Kidney capillary endothelial cell (primary cell): ENCODE measurements at regions not wholly inside any gene's neighbourhood (a gene's known extent, or its start where the extent isn't known, plus 50 kb on each side); places are given as distances from the start of the nearest gene placed in this dataset.

ENCODE experiments used
- DNase-seq: peaks from one replicate; pipeline ENCODE4 v3.0.0-alpha.2; 2018; ENCODE audit warnings: low spot score

- DNase-seq: no peak
Observed at GRCh38 chr10:58885146-58885545, 291.3 kb upstream of the PHYHIPL start.

DNA sequence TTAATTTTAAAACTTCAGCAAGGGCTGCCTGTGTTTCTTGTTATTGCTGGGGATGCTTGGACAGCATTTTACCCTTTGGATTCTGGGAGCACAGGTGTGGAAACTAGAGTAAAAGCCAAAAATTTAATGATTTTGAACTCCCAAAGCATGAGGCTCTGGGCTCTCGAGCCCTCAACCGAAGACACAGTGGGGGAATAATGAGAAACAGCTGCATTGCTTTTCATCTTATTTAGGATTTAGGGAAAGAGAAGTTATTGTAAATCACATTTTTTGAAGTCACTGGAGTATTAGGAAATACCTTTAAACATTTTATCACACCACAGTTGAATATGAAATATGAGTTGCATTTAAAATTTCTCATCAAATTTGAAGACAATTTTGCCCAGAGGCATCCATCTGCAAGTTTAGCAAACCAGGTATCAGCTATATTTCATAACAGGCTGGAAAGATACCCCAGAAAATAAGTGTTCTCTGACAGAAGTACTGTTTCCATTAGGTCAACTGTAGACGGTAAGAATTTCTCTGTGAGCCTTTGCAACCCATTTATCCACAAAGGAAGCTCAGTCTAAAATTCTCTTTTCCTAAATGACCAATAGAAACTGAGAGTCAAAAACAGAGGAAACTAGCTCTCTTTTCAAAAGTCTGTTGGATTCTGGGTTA, 290.6 kb upstream of the PHYHIPL start:
- no peak for DNase-seq

GRCh38 chr10:58886406-58886805, 290.0 kb upstream of the PHYHIPL start:
- no peak for DNase-seq

GRCh38 chr10:58887474-58887873, 289.0 kb upstream of the PHYHIPL start:
- DNase-seq: no peak

- no peak for DNase-seq
Observed at GRCh38 chr10:58888957-58889356, 287.5 kb upstream of the PHYHIPL start.

DNA sequence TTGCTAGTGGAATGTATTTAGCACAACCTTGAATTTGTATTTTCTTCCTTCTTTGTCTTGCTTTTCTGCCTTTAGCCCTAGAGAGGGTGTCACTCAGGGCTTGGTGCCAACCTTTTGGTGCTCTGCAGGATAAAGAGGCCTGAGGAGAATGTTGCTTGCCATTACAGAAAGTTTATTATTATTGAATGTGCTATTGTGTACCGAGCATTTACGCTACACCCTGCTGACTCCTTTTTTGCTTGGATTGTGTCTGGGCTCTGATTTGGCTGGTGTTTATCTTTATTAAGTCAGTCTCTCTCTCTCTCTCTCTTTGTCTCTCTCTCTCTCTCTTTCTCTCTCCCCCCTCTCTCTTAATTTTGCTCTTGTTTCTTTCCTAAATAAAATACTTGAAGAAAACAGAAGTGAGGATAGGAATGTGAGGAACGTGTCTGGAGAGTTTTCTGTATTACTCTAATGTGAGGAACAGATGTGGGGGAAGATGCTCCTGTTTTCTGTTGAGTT, 284.4 kb upstream of the PHYHIPL start:
- DNase-seq: no peak

DNA sequence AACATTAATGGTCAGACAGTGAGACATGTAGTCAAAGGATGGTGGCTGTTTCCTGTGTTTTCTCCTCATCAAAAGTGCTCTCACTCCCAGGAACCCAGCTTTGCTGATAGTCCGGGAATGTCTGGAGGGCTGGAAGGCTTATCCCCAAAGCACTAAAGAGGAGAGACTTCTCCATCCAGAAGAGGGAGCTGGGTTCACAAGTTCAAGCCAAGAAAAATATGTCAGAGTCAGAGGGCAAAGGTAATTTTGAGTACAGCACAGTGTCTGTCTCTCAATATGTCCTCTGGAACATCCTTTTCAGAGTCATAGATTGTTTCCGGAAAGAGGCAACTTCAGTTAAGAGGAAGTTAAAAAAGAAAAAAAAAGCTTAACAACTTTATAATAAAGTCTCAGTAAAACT, 281.5 kb upstream of the PHYHIPL start:
- DNase-seq: no peak

DNA sequence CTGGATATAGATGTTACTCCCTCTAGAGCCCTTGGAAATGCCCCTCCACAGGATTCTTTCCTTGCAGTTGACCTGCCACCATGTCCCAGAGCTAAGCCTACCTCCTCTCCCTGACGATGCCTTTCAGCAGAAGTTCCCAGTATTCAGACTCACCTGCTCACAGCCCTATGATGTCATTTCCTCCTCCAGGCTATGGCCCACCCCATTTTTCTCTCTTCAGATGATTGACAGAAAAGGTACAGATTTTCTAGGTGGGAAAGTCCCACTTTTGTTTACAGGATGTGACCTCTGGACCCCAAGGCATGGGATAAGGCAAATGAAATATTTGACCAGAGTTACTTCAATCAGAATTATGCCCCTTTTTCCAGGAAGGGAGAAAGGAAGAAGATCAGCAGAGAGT, 280.2 kb upstream of the PHYHIPL start:
- DNase-seq: no peak

DNA sequence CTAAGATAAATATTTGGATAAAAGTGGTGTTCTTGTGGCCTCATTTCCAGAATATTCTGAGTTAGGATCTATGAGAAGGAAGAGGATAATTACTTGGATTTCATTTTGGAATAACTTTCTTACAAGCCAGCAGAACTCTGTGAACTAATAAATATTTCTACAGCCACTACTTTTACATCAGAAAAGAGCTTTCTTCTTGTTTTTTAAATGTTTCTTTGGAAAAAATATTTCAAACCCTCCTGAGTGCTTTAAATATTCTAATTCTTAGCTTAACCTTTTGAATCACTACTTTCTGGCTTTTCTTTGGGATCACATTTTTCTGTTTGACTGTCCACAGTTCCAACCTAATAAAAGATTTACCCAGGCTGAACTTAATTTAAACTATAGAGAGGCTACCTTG, 279.2 kb upstream of the PHYHIPL start:
- DNase-seq: no peak

- DNase-seq: no peak
Observed at GRCh38 chr10:58897708-58898107, 278.7 kb upstream of the PHYHIPL start.

- DNase-seq: no peak
Observed at GRCh38 chr10:58898854-58899573, 277.4 kb upstream of the PHYHIPL start.

- no peak for DNase-seq
Observed at GRCh38 chr10:58901092-58901646, 275.3 kb upstream of the PHYHIPL start.

DNA sequence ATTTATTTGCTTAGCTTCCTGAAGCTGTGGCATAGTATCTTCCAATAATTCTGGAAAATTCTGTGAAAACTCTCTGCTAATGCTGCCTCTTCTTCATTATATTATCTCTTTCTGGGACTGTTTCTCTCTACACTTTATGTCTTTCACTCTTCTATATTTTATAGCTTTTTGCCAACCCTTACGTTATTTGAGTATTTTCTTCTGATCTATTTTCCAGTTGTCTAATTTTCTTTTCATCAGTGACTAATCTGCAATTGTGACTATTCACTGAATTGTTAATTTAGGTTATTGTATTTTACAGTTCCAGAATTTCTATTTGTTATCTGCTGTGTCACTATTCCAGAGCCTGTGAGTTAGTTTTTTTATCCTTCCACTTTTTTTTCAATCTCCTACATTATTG, 273.4 kb upstream of the PHYHIPL start:
- DNase-seq: no peak

GRCh38 chr10:58909881-58910280, 266.6 kb upstream of the PHYHIPL start:
- no peak for DNase-seq

GRCh38 chr10:58913717-58914116, 262.7 kb upstream of the PHYHIPL start:
- no peak for DNase-seq

DNA sequence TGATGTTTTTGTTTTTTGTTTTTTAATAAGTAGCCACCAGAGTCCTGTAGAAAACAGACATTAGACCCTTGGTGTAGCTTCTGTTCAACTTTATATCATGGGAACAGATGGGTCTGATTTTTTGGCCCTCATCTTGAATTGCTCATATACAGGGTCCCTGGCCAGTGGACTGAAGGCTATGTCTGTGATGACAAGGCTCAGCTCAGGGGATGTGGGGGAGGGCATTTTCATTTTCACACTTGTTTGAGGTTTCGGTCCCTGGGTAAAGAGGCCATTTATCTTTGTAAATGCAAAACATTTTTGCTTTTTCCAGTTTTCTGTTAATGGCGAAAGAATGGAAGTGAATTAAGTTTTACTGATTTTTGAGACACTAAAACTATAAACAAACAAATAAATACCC, 257.6 kb upstream of the PHYHIPL start:
- DNase-seq: no peak

- DNase-seq: peak; percentile 12
Observed at GRCh38 chr10:58919927-58920654, 256.4 kb upstream of the PHYHIPL start.

DNA sequence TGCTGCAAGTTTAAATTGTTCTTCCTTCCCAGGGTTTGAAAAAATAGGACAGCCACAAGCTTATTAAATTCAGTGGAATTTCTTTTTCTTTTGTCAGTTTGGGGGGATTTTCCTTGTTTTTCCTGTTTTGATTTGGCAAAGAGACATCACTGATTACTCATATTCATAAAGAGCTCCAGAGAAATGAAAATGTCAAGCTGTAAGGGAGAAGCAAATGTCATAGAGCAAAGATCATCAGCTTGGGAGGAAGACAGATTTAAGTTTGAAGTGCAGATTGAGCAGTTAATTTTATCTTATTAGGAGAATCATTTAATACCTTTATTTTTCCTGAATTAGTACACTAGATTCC, 255.8 kb upstream of the PHYHIPL start:
- DNase-seq: no peak

GRCh38 chr10:58921421-58921855, 255.0 kb upstream of the PHYHIPL start:
- DNase-seq: no peak

DNA sequence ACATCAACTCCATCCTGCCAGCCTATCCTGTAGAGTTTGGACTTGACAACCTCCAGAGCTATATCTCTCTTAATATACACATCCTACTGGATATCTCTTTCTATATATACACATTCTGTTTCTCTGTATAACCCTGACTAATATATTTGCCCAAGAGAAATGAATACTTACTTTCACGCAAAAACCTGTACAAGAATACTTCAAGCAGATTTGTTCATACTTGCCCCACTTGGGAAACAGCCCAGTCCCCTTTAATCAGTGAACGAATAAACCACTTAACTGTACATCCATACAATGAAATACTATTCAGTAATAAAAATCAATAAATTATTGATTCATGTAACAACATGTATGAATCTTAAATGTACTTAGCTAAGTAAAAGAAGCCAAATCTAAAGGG, 251.1 kb upstream of the PHYHIPL start:
- no peak for DNase-seq

- DNase-seq: no peak
Observed at GRCh38 chr10:58930500-58930899, 245.9 kb upstream of the PHYHIPL start.

- DNase-seq: no peak
Observed at GRCh38 chr10:58932126-58932525, 244.3 kb upstream of the PHYHIPL start.
